Activated T-cell treated with anti-CD3 and anti-CD28 coated beads, Interleukin-2, amount 50 U/mL, for 72 hours (primary cell): ENCODE measurements at regions not wholly inside any gene's neighbourhood (a gene's known extent, or its start where the extent isn't known, plus 50 kb on each side); places are given as distances from the start of the nearest gene placed in this dataset.

Experiments
- ATAC-seq, 2 donors: fragments of 150-1000 bp; cut with Tn5 transposase; replicated peaks in 1 of 2; 2 replicates each; pipeline ENCODE4 v1.10.0; 2021; ENCODE audit warnings: moderate library complexity in 2 of 2, mild to moderate bottlenecking in 1 of 2
- DNase-seq, 2 donors: peaks; one replicate each; pipeline ENCODE4 v3.0.0; 2021 to 2022; ENCODE audit warnings: mixed read lengths in 1 of 2
- H3K27ac Mint-ChIP-seq: one replicate; pipeline ENCODE4 v1.8.0; 2022; ENCODE audit warnings: mild to moderate bottlenecking, moderate library complexity, mixed read lengths
- H3K27me3 Mint-ChIP-seq: one replicate; pipeline ENCODE4 v1.8.0; 2022; ENCODE audit warnings: low read depth, mixed read lengths
- H3K36me3 Mint-ChIP-seq, 2 donors: one replicate each; pipeline ENCODE4 v1.8.0; 2022; ENCODE audit warnings: mixed read lengths in 2 of 2, mild to moderate bottlenecking in 1 of 2; ENCODE audit not compliant: insufficient read depth in 2 of 2
- H3K4me1 Mint-ChIP-seq: one replicate; pipeline ENCODE4 v1.8.0; 2022; ENCODE audit warnings: low read depth, mixed read lengths
- H3K4me3 Mint-ChIP-seq, 2 donors: one replicate each; pipeline ENCODE4 v1.8.0; 2022; ENCODE audit warnings: mild to moderate bottlenecking in 2 of 2, mixed read lengths in 2 of 2, moderate library complexity in 2 of 2
- H3K9me3 Mint-ChIP-seq, 2 donors: one replicate each; pipeline ENCODE4 v1.8.0; 2022; ENCODE audit warnings: mixed read lengths in 2 of 2

- H3K27me3 Mint-ChIP-seq, result peaks cover 19% of the 10 kb centered on the region
- DNase-seq (no peak), ATAC-seq (no peak)
- no peaks in the 10 kb centered on the region for H3K9me3 Mint-ChIP-seq
- H3K36me3 Mint-ChIP-seq, result no peaks in the 10 kb centered on the region
- H3K4me1 Mint-ChIP-seq, result no peaks in the 10 kb centered on the region
- H3K4me3 Mint-ChIP-seq, result no peak overlapping the region
- no peak overlapping the region for H3K27ac Mint-ChIP-seq
Observed at GRCh38 chr10:42950606-42951485, 126.0 kb upstream of the RET start.

GRCh38 chr10:42951486-42952251, 125.2 kb upstream of the RET start:
- Mint-ChIP-seq H3K9me3 (no peaks in the 10 kb centered on the region), H3K36me3 (no peaks in the 10 kb centered on the region), H3K4me3 (no peak overlapping the region), H3K27me3 (peaks cover 13% of the 10 kb centered on the region), H3K4me1 (no peaks in the 10 kb centered on the region), H3K27ac (no peak overlapping the region)
- ATAC-seq (no peak), DNase-seq (no peak)

DNA sequence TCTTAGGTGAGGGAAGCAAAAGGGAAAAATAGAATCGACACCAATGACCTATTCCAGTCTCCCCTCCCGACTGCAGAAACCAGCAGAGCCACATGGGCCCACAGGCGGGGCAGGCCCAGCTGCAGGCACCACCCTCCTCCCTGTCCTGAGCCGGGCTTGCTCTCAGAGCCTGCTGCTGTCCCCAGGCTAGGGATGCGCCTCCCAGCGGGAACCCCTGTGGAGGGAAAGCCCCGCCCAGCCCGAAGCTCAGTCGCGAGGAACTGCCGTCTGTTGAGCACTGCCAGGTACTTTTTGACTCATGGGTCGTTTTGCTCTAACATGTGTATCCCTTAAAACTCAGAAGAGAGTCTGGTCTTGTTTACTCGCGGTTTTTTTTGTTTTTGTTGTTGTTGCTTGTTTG, 124.5 kb upstream of the RET start:
- DNase-seq, result no peak
- Mint-ChIP-seq H3K9me3 (no peaks in the 10 kb centered on the region), H3K27ac (no peak overlapping the region), H3K4me3 (no peak overlapping the region), H3K4me1 (no peaks in the 10 kb centered on the region), H3K27me3 (peaks cover 13% of the 10 kb centered on the region), H3K36me3 (no peaks in the 10 kb centered on the region)
- ATAC-seq, result no peak

DNA sequence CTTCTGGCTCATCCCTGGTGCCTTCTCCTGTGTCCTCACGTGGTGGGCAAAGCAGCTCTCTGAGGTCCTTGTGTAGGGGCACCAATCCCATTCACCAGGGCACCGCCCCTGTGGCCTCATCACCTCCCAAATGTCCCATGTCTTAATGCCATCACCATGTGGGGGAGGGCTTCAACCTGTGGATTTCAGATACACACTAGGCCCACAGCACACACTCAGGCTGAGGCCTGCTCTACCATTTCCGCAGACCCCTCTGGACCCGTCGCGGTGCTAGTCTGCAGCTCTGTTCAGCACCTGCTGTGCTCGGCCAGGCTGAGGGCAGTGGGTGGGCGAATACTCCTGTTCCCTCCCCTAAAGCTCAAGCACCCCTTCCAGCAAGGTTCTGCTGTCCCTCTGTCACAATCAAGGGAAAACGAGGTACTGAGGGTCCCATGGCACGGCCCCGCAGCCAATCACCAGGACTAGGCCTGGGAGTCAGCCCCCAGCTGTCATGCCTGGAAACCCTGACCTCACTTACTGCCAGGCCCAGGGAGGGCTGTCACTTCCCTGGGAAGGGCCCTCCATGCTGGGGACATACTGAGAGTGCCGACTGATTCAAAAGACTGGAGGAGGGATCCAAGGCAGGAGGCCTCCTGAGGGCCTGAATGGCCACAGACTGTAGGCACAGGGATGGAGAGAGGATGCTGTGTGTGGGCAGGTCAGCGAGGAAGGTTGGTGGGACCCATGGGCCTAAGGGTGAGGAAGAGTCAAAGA, 123.8 kb upstream of the RET start:
- H3K4me1 Mint-ChIP-seq, result no peaks in the 10 kb centered on the region
- H3K27ac Mint-ChIP-seq, result no peak overlapping the region
- no peaks in the 10 kb centered on the region for H3K9me3 Mint-ChIP-seq
- DNase-seq, result no peak
- H3K4me3 Mint-ChIP-seq, result no peak overlapping the region
- ATAC-seq, result no peak
- no peaks in the 10 kb centered on the region for H3K36me3 Mint-ChIP-seq
- peaks cover 13% of the 10 kb centered on the region for H3K27me3 Mint-ChIP-seq

DNA sequence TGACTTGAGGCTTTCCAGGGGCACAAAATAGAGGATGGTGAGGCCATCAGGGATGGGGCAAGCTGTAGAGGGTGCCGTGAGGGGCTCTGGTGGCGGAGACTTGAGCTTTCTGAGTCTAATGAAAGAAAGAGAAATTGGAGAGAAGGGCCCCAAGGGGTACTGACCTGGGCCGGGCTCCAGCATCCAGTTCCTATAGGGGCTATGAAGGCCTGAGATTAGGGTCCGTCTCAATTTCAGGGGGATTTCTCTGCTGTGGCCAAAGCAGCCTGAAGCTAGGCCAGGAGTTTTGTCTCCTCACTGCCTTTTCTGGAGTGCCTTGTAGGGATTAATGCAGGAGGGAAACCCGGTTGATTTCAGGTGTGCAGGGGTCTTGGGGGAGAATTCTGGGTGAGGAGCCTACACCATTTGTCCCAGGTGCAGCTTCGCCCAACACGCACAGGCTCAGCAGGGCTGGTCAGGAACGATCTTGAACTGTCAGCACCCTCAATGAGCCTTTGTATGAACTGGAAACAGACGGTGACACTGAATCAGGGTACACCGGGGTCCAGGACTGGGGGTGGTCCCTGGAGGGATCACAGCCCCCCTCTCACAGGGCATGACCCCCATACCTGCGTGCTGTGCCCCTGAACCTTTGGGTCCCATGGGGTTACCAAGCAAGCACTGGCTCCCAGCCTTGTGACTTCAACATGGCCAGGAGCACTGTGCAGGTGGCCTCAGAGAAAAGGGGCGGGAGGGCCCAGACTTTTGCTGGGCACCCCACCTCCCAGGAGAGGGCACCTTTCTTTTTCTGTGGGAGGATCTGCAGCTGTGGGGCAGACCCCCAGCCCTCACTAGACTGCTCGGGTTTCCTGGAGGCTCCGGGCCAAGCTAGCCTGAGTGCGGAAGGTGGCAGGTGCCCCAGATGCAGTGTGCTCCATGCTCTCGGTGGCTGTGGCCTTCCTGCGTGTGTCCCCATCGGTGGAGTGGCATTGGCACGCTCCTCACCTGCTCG, 122.9 kb upstream of the RET start:
- DNase-seq, result no peak
- Mint-ChIP-seq H3K27ac (no peak overlapping the region), H3K4me1 (no peaks in the 10 kb centered on the region), H3K4me3 (no peak overlapping the region), H3K27me3 (peaks cover 13% of the 10 kb centered on the region), H3K36me3 (no peaks in the 10 kb centered on the region), H3K9me3 (no peaks in the 10 kb centered on the region)
- no peak for ATAC-seq

DNA sequence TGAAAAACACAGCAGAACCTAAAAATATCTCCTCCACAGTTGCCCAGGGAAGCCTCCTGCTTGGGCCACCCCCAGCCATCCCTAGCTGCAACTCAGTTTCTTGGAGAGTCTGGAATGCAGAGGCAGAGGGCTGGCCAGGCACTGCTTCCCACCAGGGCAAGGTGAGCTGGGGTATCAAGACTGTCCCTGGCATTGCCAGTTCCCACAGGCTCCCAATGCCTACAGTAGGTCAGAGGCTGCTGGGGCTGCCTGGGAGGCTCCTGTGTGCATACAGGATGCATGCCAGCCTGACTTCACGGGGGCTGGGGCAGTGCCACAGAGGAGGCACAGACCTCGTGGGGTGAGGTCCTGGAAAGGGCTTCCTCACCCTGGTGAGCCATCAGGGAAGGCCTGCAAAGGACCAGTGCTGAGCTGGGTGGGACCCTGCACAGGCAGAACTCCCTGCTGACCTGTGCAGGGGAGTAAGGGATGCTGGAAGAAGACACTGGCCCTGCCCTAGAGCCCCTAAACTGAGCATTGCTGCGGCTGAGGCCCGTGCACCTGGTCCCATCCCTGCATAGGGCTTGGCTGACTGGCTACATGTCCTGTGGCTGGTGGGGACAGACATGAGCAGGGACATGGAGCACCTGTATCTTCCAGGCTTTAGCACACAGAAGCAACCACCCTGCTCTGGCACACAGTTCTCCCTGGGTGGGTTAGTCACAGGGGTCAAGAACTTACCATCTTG, 121.9 kb upstream of the RET start:
- no peaks in the 10 kb centered on the region for H3K4me1 Mint-ChIP-seq
- H3K27ac Mint-ChIP-seq, result no peak overlapping the region
- ATAC-seq, result no peak
- H3K4me3 Mint-ChIP-seq, result no peak overlapping the region
- H3K9me3 Mint-ChIP-seq, result no peaks in the 10 kb centered on the region
- H3K36me3 Mint-ChIP-seq, result no peaks in the 10 kb centered on the region
- DNase-seq, result no peak
- peaks cover 6% of the 10 kb centered on the region for H3K27me3 Mint-ChIP-seq

- ATAC-seq (no peak), DNase-seq (no peak)
- H3K4me1 Mint-ChIP-seq, result no peaks in the 10 kb centered on the region
- no peaks in the 10 kb centered on the region for H3K36me3 Mint-ChIP-seq
- no peak overlapping the region for H3K4me3 Mint-ChIP-seq
- no peaks in the 10 kb centered on the region for H3K9me3 Mint-ChIP-seq
- no peak overlapping the region for H3K27ac Mint-ChIP-seq
- peaks cover 5% of the 10 kb centered on the region for H3K27me3 Mint-ChIP-seq
Observed at GRCh38 chr10:42955493-42955889, 121.4 kb upstream of the RET start.

GRCh38 chr10:42956045-42956444, 120.8 kb upstream of the RET start:
- Mint-ChIP-seq H3K4me1 (no peaks in the 10 kb centered on the region), H3K36me3 (no peaks in the 10 kb centered on the region), H3K4me3 (no peak overlapping the region), H3K27me3 (no peaks in the 10 kb centered on the region), H3K9me3 (no peaks in the 10 kb centered on the region), H3K27ac (no peak overlapping the region)
- DNase-seq (no peak), ATAC-seq (no peak)

- H3K9me3 Mint-ChIP-seq, result no peaks in the 10 kb centered on the region
- H3K4me3 Mint-ChIP-seq, result no peak overlapping the region
- H3K27me3 Mint-ChIP-seq, result no peaks in the 10 kb centered on the region
- DNase-seq, result no peak
- ATAC-seq, result no peak
- H3K4me1 Mint-ChIP-seq, result no peaks in the 10 kb centered on the region
- H3K36me3 Mint-ChIP-seq, result no peaks in the 10 kb centered on the region
- H3K27ac Mint-ChIP-seq, result no peak overlapping the region
Observed at GRCh38 chr10:42958142-42958868, 118.6 kb upstream of the RET start.

DNA sequence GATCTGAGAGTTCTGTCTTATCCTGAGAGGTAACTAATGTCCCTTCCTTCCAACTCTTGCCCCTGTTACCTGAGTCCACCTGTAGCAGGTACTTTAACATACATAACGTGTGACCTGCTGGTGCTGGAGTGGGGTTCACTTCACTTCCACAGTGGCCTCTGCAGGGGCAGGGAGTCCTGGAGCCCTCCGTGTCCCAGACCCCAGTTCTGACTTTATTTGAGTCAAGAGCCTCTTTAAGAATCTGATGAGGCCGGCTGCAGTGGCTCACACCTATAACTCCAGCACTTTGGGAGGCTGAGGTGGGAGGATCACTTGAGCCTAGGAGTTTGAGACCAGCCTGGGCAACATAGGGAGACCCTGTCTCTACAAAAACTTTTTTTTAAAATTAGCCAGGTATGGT, 117.0 kb upstream of the RET start:
- H3K27me3 Mint-ChIP-seq, result no peaks in the 10 kb centered on the region
- DNase-seq, result no peak

GRCh38 chr10:42960491-42960990, 116.3 kb upstream of the RET start:
- H3K27me3 Mint-ChIP-seq, result no peaks in the 10 kb centered on the region
- no peak overlapping the region for H3K27ac Mint-ChIP-seq
- no peak overlapping the region for H3K4me3 Mint-ChIP-seq
- ATAC-seq, result no peak
- H3K4me1 Mint-ChIP-seq, result no peaks in the 10 kb centered on the region
- DNase-seq, result no peak
- no peaks in the 10 kb centered on the region for H3K36me3 Mint-ChIP-seq
- no peaks in the 10 kb centered on the region for H3K9me3 Mint-ChIP-seq

More for the DNA sequence above, 117.0 kb upstream of the RET start:
- Mint-ChIP-seq H3K27ac (no peak overlapping the region), H3K36me3 (no peaks in the 10 kb centered on the region), H3K9me3 (no peaks in the 10 kb centered on the region), H3K4me1 (no peaks in the 10 kb centered on the region), H3K4me3 (no peak overlapping the region)
- ATAC-seq, result no peak
